HG03520 (cell line): ENCODE measurements at regions not wholly inside any gene's neighbourhood (a gene's known extent, or its start where the extent isn't known, plus 50 kb on each side); places are given as distances from the start of the nearest gene placed in this dataset.

Source experiments
- ATAC-seq: cut with Tn5 transposase; IDR thresholded peaks from one replicate; pipeline ENCODE4 v1.9.1; 2021; ENCODE audit warnings: mild to moderate bottlenecking, moderate library complexity; ENCODE audit not compliant: unreplicated experiment

DNA sequence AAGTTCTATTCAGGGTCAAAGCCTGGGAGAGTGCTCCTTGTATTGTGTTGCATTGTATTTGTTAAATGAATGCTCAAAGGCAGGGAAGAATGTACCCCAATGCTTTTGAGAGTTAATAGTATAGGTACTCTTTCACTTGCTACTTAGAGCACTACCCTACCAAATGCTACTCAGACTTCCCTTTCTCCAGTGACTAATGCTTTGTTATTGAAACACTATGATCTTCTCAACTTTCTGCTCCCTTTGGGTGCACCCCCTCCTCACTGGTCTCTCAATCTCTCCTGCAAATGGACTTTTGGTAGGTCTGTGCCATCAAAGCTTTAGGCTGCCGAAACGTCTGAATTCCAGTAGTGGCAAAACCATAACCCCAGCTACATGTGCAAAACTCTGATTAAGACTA lies 177.7 kb upstream of the AHR start:
- no peak for ATAC-seq

DNA sequence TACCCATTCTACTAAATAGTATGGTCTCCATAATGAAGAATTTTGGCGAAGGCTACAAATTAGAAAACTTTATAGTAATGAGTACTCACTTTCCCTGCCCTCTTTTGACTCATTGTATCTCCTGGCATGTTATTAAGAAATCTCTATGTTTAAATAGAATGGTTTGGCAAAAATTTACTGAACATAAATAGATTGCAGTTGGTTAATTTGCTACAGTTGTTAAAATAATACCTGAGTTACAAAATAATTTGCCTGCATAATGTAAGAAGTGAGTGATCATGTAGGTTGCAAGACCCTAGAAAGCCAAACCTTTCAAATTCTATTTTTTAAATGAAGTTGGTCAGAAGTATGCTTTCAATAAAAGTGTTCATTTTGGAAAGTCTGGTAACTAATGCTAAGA lies 176.8 kb upstream of the AHR start:
- no peak for ATAC-seq

DNA sequence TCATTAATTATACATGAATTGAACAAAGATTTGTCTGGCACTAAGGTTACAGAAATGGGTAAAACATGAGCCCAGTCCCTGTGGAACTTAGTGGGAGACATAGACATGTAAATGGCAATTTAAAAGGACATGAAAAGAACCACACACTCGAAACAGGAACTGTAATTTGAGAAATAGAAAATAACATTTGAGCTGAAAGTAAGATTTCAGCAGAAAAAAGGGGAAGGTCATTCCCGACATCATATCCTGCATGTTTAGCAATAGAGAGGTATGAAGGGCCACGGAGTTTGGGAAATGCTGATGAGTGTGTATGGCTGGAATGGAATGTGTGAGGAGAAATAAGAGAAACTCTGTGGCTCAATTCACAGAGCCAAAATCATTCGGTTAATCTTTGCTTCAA lies 175.4 kb upstream of the AHR start:
- ATAC-seq = peak; percentile 31

DNA sequence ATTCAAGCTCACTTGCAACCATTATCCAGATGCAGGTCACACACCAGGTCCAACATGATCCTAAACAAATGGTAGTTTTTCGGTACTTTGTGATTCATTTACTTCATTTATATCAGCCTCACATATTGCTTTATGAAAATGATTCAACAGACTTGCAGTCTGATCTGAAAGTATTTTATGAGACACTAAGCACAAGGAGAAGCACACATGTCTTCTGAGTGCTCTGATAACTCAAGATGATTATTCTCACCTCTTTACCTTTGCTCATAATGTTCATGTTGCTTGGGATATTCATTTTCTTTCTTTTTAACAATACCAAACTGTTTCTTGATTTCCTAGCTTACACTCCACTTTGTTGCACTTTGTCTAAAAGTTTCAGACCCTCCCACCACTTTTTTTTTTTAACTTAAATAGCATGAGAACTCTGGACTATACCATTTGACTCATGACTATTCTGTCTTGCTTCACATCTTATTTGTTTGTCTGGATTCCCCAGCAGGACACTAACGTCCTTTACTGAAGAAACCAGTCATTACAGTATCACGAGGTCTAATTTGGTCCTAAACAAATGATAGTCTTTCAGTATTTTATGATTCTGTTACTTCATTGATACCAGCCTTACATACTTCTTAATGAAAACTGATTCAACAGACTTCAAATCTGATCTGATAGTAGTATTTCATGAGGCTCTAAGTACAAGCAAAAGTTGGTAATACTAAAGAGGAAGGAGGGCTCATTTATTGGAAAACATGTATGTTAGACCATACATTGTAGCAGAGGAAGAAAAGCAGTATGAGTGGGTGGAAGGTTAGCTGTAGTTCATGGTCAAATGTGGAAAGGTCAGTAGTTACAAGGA lies 171.8 kb upstream of the AHR start:
- ATAC-seq = peak; percentile 75

- ATAC-seq = no peak
Observed at GRCh38 chr7:17129218-17129617, 169.2 kb upstream of the AHR start.

DNA sequence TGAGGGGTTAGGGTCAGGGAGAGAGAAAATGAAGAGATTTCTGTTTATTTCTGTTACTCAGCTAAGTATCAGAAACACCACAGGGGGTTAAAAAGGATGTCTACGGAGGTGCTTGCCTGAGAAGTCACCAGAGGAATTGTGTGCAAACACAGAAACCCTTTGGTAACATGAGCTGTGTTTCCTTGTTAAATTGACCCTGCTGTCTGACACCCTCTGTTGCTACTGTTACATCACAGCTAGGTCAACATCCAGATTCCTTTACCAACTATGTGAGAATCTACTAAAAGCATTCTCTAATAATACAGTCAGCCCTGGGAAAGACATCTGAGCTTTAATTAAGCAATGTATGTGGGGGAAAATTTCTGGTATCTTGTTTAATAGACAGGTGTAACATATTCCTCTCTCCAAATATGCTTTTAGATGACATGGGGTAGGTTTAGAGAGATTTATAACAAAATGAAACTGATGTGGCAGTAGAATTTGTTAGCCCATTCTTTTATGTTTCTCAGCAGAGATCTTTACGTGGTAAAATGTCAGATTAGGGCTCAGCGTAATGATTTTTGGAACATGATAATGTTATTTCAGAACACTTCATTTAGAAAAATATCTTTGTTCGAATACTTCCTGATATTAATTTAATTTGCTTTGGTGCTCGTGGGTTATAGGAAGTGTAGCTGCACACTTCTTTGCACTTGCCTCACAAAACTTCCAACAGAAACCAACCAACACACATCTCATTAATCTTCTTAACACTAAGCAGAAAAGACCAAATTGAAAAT lies 168.0 kb upstream of the AHR start:
- ATAC-seq = no peak

GRCh38 chr7:17131060-17131345 lies 167.4 kb upstream of the AHR start:
- ATAC-seq = no peak

- no peak for ATAC-seq
Observed at GRCh38 chr7:17131983-17132655, 166.3 kb upstream of the AHR start.

- no peak for ATAC-seq
Observed at GRCh38 chr7:17132726-17133125, 165.7 kb upstream of the AHR start.

- ATAC-seq = no peak
Observed at GRCh38 chr7:17133977-17134376, 164.5 kb upstream of the AHR start.

- peak; percentile 92 for ATAC-seq
Observed at GRCh38 chr7:17134786-17135185, 163.7 kb upstream of the AHR start.

DNA sequence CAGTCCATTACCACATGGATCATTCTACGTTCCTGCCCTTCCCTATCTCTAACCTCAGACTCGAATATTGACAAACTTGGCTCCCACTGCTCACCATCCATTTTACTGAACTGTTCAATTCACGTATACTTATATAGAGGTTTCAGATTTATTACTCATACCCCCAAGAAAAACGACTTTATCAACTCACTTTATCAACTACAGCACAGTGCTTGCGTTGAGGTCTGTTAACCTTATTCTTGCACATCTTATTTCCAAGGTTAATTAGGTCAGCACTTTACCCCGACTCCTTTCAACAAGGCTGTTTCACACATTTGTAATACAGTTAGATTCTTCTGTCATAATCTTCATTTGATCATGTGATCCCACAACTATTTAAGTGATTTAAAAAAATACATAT lies 162.3 kb upstream of the AHR start:
- no peak for ATAC-seq

DNA sequence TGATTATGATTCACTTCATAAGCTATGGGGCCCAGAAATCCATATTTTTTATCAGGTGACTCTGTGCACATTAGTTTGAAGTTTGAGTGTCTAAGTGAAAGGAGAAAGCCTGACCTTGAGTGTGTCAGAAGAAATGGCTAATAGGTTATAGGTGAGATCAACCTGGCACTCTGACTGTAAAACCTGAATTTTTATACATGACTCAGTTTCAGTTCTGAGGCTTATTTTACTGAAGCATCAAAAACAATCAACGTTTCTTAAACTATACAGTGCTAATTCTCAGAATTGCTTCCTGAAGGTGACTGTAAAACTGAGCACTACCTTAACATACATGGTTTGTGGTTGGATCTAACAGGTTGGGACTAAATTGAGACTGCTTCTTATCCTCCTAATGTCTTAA lies 159.4 kb upstream of the AHR start:
- ATAC-seq = no peak

- no peak for ATAC-seq
Observed at GRCh38 chr7:17140406-17140805, 158.0 kb upstream of the AHR start.

GRCh38 chr7:17142831-17143541 lies 155.5 kb upstream of the AHR start:
- ATAC-seq = no peak

DNA sequence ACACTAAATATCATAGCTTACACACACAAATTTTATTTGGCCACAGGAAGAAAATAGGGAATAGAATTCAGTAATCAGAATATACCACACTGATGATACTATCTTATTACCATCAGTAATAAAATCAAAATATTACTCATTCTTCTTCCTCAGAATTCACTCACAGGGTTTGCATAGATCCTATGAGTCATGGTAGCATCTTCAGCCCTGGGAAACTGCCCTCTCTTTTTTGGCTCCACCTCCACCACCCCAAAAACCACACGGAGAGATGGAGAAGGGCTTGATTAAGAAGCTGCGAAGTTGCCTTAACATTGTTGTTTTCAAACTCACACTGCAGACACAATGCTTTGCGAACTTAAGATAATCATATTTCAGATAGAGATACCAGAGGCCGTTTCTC lies 154.1 kb upstream of the AHR start:
- ATAC-seq = no peak

- no peak for ATAC-seq
Observed at GRCh38 chr7:17146621-17147020, 151.8 kb upstream of the AHR start.

DNA sequence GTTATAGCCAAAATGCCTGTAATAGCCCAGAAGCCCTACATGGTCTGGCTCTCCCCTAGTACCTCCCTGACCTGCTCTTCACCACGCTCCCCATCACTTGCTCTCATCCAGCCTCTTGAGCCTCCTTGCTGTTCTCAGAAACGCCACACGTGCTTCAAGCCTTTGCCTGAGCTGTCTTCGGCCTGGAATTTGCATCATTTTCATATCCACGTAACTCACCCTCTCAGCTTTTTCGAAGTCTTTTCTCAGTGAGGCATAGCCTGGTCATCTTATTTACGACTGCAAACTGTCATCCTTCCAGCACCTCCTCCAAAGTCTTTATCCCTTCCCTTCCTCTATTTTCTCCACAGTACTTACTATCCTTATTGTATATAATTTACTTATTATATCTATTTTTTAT lies 151.0 kb upstream of the AHR start:
- no peak for ATAC-seq

DNA sequence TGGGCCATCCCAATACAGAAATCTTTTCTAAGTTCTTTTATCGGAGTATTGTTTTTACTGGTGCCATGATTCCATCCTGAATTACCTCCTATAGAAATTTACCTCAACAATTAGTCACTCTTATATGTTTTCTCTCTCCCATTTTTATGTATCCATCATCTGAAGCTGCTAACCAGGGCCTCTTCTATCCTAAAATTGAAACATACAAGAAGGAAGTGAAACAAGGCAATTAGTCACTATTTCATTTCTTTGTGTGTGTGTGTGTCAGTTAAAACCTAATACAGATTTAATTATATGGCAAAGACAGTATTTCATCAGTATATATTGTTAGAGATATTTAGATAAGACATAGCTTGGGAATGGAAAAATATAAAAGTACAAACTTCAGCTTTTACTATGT lies 148.4 kb upstream of the AHR start:
- ATAC-seq = peak; percentile 76

DNA sequence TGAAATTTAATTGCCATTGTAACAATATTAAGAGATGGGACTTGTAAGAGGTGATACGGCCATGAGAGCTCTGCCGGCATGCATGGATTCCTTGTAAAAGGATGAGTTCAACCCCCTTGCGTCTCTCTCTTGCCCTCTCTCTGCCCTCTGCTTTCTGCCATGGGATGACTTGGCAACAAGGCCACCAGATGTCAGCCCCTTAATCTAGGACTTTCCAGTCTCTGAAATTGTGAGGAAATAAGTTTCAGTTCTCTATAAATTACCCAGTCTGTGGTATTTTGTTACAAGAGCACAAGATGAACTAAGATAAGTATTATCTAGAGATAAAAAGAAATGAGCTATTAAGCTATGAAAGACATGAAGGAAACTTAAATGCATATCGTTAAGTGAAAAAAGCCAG lies 145.7 kb upstream of the AHR start:
- no peak for ATAC-seq

- ATAC-seq = no peak
Observed at GRCh38 chr7:17153536-17153935, 144.9 kb upstream of the AHR start.
